Activated T-cell treated with anti-CD3 and anti-CD28 coated beads for 24 hours (primary cell): ENCODE measurements at regions not wholly inside any gene's neighbourhood (a gene's known extent, or its start where the extent isn't known, plus 50 kb on each side); places are given as distances from the start of the nearest gene placed in this dataset.

Source experiments
- DNase-seq: peaks from one replicate; pipeline ENCODE4 v3.0.0-alpha.2; 2020; ENCODE audit warnings: low read depth

DNA sequence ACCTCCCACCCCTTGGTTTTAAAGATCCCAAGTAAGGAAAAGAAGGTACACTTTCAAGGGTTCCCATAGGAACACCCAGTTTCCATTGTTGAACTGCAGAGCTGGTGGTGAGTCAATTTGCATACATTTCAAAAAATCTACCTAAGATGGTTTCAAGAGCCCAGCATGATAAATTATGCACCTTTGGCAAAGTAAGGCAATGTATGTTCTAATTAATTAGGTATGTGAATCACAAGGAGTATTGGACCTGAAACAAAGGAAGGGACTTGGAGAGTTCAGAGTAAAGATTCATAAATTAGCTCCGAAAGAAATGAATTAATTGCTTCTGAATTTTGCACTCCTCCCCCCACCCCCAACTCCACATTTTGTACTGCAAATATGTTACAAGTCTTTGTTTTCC, 459.7 kb downstream of the LRATD1 start:
- DNase-seq: no peak

DNA sequence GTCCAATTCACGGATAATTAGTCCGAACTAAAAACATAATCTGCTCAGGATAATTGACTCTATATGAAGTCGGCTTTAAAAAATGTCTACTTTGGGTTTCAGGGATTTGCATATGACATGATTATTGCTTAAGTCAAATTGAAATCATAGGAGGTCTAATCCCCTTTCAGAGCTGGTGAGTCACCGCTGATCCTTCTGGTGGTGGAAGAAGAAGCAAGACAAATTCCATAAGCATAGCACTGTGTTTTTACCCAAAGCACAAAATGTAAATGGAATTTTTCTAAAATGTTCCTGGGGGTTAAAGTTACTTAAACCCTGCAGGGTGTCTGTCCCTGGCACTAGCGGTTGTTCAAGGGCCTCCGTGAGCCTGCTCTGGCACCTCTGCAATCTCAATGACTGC, 460.2 kb downstream of the LRATD1 start:
- no peak for DNase-seq

DNA sequence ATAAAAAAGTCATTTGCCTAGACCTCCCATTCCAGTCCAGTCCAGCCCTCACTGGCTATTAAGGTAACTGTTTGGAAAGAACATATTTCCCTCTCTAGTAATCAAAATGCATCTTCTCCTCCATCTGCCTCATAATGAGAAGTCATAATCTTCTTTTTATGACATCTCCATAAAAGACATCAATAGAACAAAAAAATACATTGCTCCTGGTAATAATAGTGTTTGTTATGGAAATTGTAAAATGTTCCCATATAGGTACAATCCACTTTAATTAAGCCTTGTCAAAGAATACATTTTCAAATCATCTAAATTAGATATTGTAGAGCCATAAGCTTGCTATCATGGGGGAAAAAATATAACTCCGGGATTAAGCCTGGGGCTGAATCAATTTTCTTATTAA, 461.6 kb downstream of the LRATD1 start:
- DNase-seq: no peak

DNA sequence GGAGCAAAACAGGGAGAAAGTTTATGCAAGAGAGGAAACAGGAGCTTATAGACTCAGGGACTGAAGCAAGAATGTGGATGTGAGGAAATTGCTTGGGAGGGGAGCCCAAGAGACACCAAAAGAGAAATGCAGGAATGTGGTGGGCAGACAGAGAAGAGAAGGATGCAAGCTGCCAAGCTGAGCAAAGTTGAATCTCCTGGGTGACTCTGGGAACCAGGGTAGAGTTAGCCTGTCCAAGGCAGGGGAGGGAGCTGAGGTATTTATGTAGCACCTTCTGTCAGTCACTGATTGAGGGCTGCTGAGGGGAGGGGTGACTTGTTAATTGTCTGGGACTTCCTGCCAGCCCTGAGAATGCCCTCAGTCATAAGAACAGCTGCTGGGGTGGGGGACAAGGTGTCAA, 464.3 kb downstream of the NBAS start:
- DNase-seq: no peak

DNA sequence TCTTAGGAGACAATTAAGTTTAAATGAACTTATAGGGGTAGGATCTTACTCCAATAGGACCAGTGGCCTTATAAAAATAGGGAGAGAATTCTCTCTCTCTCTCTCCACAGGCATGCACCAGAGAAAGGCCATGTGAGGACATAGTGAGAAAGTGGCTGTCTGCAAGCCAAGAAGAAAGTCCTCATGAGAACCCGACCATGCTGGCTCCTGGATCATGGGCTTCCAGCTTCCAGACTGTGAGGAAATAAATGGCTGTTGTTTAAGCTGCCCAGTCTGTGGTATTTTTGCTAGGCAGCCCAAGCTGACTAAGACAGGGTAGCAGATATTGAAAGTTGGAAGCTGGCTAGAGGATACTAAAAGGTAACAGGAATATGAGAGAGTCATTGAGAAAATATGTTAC, 454.0 kb downstream of the NBAS start:
- DNase-seq: no peak

DNA sequence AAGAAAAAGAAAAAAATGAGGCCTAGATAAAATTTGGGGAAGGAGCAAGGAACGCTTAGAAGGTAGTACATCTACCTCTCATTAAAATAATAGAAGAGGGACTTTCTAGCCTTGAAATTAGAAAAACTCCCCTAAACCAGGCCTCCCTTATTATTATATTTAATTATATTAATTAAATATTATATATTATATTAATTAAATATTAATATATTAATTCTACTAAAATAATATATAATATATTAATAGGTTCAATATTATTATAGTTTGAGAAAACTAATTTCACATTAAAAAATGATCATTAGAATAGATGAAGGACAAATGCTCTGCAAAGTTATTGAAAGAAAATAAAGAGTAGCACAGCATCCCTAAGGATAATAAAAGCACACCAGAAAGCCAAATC, 449.4 kb downstream of the NBAS start:
- no peak for DNase-seq

DNA sequence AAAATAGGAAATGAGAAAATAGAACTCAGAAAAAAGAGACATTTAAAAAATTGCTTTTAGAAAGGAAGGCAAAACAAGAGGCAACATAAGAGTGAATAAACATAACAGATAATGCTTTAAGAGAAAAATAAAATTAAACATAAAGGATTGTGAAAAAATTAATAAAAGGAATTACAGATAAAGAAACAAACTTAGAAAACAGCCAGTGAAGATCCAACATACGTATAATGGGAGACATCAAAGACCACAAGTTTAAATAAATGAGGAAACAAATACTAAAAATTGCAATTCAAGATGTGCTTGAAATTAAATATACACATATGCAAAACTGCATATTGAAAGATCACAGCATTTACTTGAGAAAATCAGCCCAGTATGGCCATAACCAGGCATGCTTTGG, 448.9 kb downstream of the NBAS start:
- DNase-seq: no peak

DNA sequence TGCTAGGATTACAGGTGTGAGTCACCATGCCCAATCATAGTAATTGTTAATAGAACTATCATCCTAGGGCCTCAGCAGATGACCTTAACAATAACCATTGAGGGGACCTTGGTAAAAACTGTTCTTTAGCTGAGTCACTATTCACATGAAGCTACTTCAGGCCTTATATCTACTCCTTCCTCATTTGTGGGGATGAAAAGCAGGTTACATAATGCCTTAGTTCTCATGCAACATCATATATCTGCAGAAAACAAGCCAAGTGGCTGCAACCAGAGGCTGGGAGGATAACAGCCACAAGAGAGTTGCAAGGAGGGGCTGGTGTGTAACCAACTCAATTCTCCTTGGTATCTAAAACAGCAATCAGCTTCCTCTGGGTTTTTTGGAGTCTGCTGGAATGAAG, 445.4 kb downstream of the NBAS start:
- DNase-seq: no peak

- no peak for DNase-seq
Observed at GRCh38 chr2:15116830-15117229, 444.3 kb downstream of the NBAS start.
